ENCODE measurements at regions not wholly inside any gene's neighbourhood (a gene's known extent, or its start where the extent isn't known, plus 50 kb on each side); places are given as distances from the start of the nearest gene placed in this dataset.

GRCh38 chr2:848099-848498, 102.5 kb upstream of the SNTG2 start:
- no peak for DNase-seq
- intact Hi-C loops (cut with DNase I) = no loop called here
- no peak for ATAC-seq (ENCODE audit: poor library complexity)

- intact Hi-C loops (cut with DNase I) = no loop called here
- DNase-seq (no peak), ATAC-seq (ENCODE audit: poor library complexity) (no peak)
Observed at GRCh38 chr2:847669-848068, 103.0 kb upstream of the SNTG2 start.

GRCh38 chr2:844715-845114, 105.9 kb upstream of the SNTG2 start:
- DNase-seq (no peak), ATAC-seq (ENCODE audit: poor library complexity) (no peak)
- intact Hi-C loops (cut with DNase I) = no loop called here

DNA sequence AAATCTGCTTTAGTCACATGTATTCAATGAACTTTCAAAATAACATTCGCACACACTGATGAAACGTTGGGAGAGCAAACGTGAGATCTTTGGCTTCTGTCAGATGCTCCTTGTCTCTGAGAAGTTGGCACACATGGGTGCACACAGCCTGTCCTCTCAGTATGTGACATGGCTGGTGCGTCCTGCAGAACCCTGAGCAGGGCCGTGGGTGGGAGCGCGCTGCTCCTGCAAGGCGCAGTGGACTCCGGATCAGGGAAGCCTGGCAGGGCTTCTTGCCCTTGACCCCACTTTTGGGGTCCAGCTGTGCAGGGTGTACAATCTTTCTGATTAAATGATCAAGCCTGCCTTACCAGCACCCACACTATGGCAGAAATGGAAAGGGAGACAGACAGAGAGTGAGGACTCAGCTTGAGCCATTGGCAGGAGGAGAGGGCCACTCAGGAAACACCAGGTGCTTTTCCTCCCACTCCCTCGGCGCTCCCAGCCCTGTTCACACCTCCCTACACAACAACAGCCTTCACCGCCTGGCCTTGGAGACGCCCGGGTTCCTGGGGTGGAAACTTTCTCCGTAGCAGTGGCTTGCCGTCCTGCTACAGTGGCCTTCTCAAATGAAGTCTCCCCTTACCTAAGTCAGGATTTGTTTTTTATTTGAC, 108.4 kb upstream of the SNTG2 start:
- intact Hi-C loops (cut with DNase I) = no loop called here
- no peak for DNase-seq
- ATAC-seq (ENCODE audit: poor library complexity) = no peak

DNA sequence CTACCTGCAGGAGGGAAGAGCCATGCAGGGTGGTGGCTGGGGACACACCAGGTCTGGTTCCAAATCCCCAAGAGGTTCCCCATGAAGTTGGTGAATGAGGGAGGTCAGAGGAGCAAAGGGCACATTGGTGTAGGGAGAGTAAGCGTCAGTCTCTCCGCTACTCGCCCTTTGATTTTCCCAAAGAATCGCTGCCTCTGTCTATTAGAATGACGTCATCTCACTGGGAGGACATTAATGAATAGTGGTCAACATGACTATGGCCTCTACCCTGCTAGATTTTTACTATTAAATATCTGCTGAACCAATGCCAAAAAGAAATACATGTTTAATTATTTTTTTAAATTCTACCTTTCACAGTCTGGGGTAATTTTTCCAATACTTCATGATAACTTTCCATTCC, 109.6 kb upstream of the SNTG2 start:
- intact Hi-C loops (cut with DNase I) = no loop called here
- no peak for DNase-seq
- no peak for ATAC-seq (ENCODE audit: poor library complexity)

DNA sequence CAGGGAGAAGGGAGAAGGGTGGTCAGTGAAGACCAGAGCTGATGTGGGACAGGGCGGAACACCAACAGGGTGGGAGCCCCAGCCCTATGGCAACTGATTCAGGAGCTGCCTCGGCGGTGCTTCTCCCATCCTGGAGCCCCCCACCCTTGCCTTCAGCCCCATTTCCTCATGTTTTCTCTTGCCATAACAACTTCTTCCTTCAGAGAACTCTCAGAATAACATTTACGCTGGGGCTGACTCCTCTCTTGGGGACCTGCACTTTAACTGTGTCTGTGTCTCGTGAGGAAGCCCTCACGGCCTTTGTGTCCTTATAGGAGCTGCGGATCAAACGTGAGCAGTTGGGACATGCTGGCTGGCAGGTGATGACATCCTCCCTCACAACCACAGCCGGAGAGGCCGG, 116.4 kb upstream of the SNTG2 start:
- intact Hi-C loops (cut with DNase I) = no loop called here
- ATAC-seq (ENCODE audit: poor library complexity) = no peak
- no peak for DNase-seq

- intact Hi-C loops (cut with DNase I) = no loop called here
- no peak for ATAC-seq (ENCODE audit: poor library complexity)
- DNase-seq = no peak
Observed at GRCh38 chr2:833180-833579, 117.5 kb upstream of the SNTG2 start.

GRCh38 chr2:832635-833034, 118.0 kb upstream of the SNTG2 start:
- ATAC-seq (ENCODE audit: poor library complexity) = no peak
- DNase-seq = no peak
- intact Hi-C loops (cut with DNase I) = no loop called here

- intact Hi-C loops (cut with DNase I) = no loop called here
- DNase-seq = no peak
- no peak for ATAC-seq (ENCODE audit: poor library complexity)
Observed at GRCh38 chr2:831622-832021, 119.0 kb upstream of the SNTG2 start.

GRCh38 chr2:831225-831536, 119.5 kb upstream of the SNTG2 start:
- no peak for ATAC-seq (ENCODE audit: poor library complexity)
- intact Hi-C loops (cut with DNase I) = no loop called here
- no peak for DNase-seq

GRCh38 chr2:830419-831224, 120.0 kb upstream of the SNTG2 start:
- DNase-seq = no peak
- intact Hi-C loops (cut with DNase I) = no loop called here
- ATAC-seq (ENCODE audit: poor library complexity) = no peak

DNA sequence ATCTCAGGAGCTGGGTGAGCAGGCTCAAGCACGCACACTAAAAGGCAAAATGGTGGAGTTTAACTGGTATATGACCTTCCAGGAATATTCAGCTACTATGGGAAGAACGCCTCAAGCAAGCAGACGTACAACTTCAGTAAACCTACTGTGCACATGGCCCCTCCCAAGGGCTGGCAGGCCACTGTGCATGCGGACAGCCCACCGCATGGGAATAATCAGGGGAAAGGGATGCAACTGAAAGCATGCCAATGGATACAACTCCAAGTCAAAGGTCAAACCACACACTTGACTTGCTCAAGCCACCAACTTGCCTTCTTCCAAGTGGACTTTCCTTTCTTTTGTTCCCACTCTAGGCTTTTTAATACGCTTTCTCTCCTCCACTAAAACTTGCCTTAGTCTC, 121.6 kb upstream of the SNTG2 start:
- DNase-seq = no peak
- intact Hi-C loops (cut with DNase I) = no loop called here
- no peak for ATAC-seq (ENCODE audit: poor library complexity)

- DNase-seq = no peak
- no peak for ATAC-seq (ENCODE audit: poor library complexity)
- intact Hi-C loops (cut with DNase I) = no loop called here
Observed at GRCh38 chr2:824954-825353, 125.7 kb upstream of the SNTG2 start.

DNA sequence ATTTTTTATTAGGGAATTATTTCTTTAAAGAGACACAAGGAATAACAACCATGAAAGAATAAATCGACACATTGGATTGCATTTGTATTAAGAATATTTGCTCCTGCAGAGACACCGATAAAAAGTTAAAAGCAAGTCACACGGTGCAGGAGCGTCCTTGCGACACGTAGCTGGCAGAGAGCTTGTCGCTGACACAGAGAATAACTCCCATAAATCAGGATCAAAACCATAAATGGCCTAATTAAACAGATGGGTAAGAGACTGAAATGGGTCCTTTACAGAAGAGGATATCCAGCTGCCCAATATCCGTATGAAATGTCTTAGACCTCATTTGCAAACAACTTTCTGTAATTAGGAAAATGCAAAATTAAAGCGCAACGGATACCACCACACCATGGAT, 126.1 kb upstream of the SNTG2 start:
- ATAC-seq (ENCODE audit: poor library complexity) (no peak), DNase-seq (no peak)
- intact Hi-C loops (cut with DNase I) = no loop called here

- ATAC-seq (ENCODE audit: poor library complexity) (no peak), DNase-seq (no peak)
- intact Hi-C loops (cut with DNase I) = no loop called here
Observed at GRCh38 chr2:821546-821945, 129.1 kb upstream of the SNTG2 start.

DNA sequence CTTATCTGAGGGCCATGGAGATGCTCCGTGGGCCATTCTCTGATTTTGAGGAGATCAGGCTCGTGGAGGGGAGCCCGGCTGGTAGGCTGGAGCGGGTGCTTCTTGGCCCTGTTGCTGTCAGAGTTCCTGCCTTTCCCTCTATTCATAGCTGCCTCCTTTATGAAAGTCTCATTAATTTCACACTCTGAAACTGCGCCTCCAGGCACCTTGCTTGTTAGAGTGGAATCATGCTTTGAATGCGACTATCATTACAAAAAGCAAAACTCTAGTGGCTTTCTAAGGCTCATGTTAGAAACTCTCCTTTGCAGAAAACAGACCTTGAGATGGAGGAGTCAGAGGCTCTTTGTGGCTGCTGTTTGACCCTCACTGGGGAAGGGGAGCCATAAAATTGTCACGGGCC, 131.0 kb upstream of the SNTG2 start:
- ATAC-seq (ENCODE audit: poor library complexity) (no peak), DNase-seq (no peak)
- intact Hi-C loops (cut with DNase I) = no loop called here

DNA sequence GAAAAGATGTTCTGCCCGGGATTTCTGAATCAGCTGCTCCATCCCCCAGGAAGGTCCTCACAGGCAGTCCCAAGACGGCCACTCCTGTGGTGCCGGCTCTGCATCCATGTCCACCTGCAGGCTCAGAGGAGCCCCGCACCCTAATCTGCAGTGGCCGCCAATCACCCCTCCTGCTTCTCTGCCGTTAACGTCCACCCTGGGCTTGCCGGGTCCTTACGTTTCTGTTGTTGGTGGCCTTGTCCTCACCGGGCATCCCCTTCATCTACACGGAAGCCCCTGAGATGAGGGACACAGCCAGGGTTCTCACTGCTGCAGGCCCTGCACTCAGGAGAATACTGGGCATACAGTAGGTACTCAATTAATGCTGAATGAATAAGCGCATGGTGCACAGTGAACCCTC, 131.5 kb upstream of the SNTG2 start:
- intact Hi-C loops (cut with DNase I) = no loop called here
- ATAC-seq (ENCODE audit: poor library complexity) = no peak

DNA sequence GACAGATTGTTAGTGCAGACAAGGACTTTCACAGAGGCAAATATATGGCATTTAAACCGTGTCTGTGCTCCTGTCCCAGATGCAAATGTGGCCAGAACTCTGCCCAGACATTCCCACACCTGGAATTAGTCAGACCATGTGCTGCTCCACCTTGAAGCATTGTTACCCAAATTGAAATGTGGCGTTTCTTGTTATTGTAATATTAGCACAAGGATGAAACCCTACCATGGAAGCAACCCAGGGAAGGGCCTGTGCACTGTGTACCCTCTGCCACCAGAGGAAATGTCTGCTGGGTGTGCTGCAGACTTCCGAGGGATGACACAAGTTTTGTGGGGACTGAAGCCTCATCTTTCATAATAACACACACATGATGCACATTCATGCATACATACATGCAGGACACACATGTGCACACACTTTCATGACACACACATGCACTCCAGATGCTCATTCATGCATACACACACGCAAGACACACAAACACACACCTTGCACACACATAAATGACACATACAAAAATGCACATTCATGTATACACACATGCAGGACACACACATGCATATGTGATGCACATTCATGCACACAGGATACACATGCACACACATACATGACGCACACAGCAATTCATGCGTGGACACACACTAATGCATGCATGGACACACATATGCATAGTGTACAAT, 133.2 kb upstream of the SNTG2 start:
- ATAC-seq (ENCODE audit: poor library complexity) = no peak
- no peak for DNase-seq
- intact Hi-C loops (cut with DNase I) = no loop called here

More for the DNA sequence above, 131.5 kb upstream of the SNTG2 start:
- no peak for DNase-seq

DNA sequence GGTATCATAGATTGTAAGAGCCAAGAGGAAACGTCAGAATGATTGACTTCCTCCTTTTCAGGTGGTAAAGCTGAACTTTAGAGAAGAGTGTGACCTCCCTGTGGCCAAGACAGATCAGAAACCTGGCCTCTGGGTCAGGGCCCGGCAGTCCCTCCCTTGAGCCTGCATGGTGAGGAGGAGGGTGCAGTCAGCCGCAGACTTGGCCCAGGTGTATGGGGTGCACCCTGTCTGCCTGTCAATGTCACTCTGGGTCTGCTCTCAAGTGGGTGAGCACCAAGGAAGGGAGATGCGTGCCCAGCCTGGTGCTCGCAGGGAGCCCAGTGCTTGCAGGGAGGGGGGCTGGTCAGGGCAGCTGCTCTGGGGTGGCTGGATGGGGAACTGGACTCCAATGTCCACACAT, 134.4 kb upstream of the SNTG2 start:
- no peak for DNase-seq
- intact Hi-C loops (cut with DNase I) = no loop called here
- no peak for ATAC-seq (ENCODE audit: poor library complexity)

DNA sequence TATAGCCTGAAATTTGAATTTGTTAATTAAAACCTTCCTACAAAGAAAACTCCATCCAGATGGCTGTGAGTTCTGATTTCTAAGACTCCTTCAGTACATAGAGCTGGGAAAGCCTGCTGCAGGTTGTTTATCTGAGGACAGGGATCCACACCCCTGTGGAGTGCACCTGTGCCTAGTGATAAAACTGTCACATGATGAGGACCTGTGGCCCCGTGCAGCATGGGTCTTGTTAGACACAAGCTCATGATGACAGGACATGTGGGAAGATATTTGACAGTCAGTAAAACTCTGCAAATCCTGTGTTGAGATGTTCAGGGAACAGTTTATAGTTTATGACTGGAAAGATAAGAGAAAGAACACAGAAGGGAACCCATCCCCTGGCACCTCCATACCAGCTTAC, 133.2 kb upstream of the TMEM18 start:
- DNase-seq (no peak), ATAC-seq (ENCODE audit: poor library complexity) (no peak)
- intact Hi-C loops (cut with DNase I) = no loop called here
